GM12878 (cell line): ENCODE measurements at regions not wholly inside any gene's neighbourhood (a gene's known extent, or its start where the extent isn't known, plus 50 kb on each side); places are given as distances from the start of the nearest gene placed in this dataset.

Source experiments
- ATAC-seq: fragments of 200-7000 bp; cut with Tn5 transposase; 3 replicates; pipeline ENCODE4 v1.9.1; 2020; ENCODE audit warnings: mild to moderate bottlenecking, moderate library complexity
- BruUV-seq: library from RNA; stranded (reverse); fragments of 400-500 nt; replicated peaks from 2 replicates; lab custom pipeline; 2021; lab: Mats Ljungman, UMichigan
- CTCF ChIA-PET: fragments of 300-600 bp; sonication (Branson Sonifier 250); formaldehyde crosslinking; extraction: SDS; loops from one replicate; lab custom pipeline; 2021; ENCODE audit warnings: inconsistent platforms; lab: Yijun Ruan, JAX
- POLR2A ChIA-PET: fragments of 350-600 bp; formaldehyde crosslinking; extraction: SDS; loops from one replicate; lab custom pipeline; 2021; ENCODE audit warnings: inconsistent platforms; lab: Charles Lee
- RAD21 ChIA-PET: fragments of 300-600 bp; sonication (Branson Sonifier 250); formaldehyde crosslinking; loops from one replicate; lab custom pipeline; 2023; ENCODE audit warnings: antibody characterized with exemption; ENCODE audit not compliant: unreplicated experiment; lab: Charles Lee
- SMC1A ChIA-PET: fragments of 300-600 bp; sonication (Branson Sonifier 250); formaldehyde crosslinking; loops from one replicate; lab custom pipeline; 2023; ENCODE audit not compliant: unreplicated experiment, uncharacterized antibody; lab: Charles Lee
- DNase-seq: peaks from one replicate; pipeline ENCODE4 v3.0.0-alpha.2; 2011; ENCODE audit warnings: low read depth, low spot score
- FAIRE-seq: peaks from 3 replicates; lab custom pipeline; 2011; peaks lifted over from hg19 to GRCh38; lab: Jason Lieb, UNC
- H2AFZ ChIP-seq: 2 replicates; pipeline ENCODE4 v1.6.0; 2011; ENCODE audit warnings: low read depth, low read length, control low read depth; ENCODE audit not compliant: control insufficient read depth
- H3K27ac ChIP-seq: 2 replicates; pipeline ENCODE4 v1.5.1; 2011; ENCODE audit warnings: control low read depth; ENCODE audit not compliant: control insufficient read depth, insufficient read depth
- H3K27me3 ChIP-seq, 2 experiments: replicated peaks in 1 of 2; 2 replicates each; pipeline versions ENCODE4 v1.6.0 to v1.6.1; 2011; ENCODE audit warnings: low read length in 1 of 2; ENCODE audit not compliant: control insufficient read depth in 2 of 2, insufficient read depth in 2 of 2
- H3K36me3 ChIP-seq, 2 experiments: 2 replicates each; pipeline ENCODE4 v1.5.1; 2011; ENCODE audit warnings: low read length in 1 of 2; ENCODE audit not compliant: control insufficient read depth in 2 of 2, insufficient read depth in 2 of 2
- H3K4me1 ChIP-seq: 2 replicates; pipeline ENCODE4 v1.6.1; 2011; ENCODE audit warnings: mild to moderate bottlenecking, low read length, moderate library complexity, mixed read lengths; ENCODE audit not compliant: control insufficient read depth, insufficient read depth
- H3K4me2 ChIP-seq: 2 replicates; pipeline ENCODE4 v1.6.0; 2011; ENCODE audit warnings: control low read depth; ENCODE audit not compliant: control insufficient read depth, insufficient read depth
- H3K4me3 ChIP-seq: fragments of 200-600 bp; sonication (generic); 2 replicates; pipeline ENCODE4 v1.5.1; 2016
- H3K79me2 ChIP-seq: 2 replicates; pipeline ENCODE4 v1.6.0; 2011; ENCODE audit warnings: low read length; ENCODE audit not compliant: control insufficient read depth, insufficient read depth
- H3K9ac ChIP-seq: 2 replicates; pipeline ENCODE4 v1.8.0; 2011; ENCODE audit warnings: low read length, control low read depth, mixed read lengths; ENCODE audit not compliant: control insufficient read depth, insufficient read depth
- H3K9me3 ChIP-seq: replicated peaks from 3 replicates; pipeline ENCODE4 v1.5.1; 2011; ENCODE audit warnings: mild to moderate bottlenecking, low read length; ENCODE audit not compliant: control insufficient read depth, insufficient read depth
- H4K20me1 ChIP-seq: 2 replicates; pipeline ENCODE4 v1.6.0; 2011; ENCODE audit not compliant: control insufficient read depth, insufficient read depth
- GATAD2B ChIP-seq: fragments of 450-650 bp; conservative IDR thresholded peaks from 2 replicates; pipeline ENCODE4 v1.6.1; 2017; ENCODE audit warnings: low read depth, mild to moderate bottlenecking, moderate library complexity
- HDGF ChIP-seq: fragments of 450-650 bp; IDR thresholded peaks from 2 replicates; pipeline ENCODE4 v1.6.1; 2016; ENCODE audit warnings: antibody characterized with exemption
- MXI1 ChIP-seq: fragments of 150-350 bp; IDR thresholded peaks from 2 replicates; pipeline ENCODE4 v1.6.1; 2011; ENCODE audit warnings: low read depth, mild to moderate bottlenecking, inconsistent platforms, low read length, improper control_type of control experiment
- RCOR1 ChIP-seq: conservative IDR thresholded peaks from 2 replicates; pipeline ENCODE4 v1.6.1; 2012; ENCODE audit warnings: low read depth, low read length, improper control_type of control experiment
- SKIL ChIP-seq: fragments of 450-650 bp; IDR thresholded peaks from 2 replicates; pipeline ENCODE4 v1.6.1; 2017; ENCODE audit warnings: mild to moderate bottlenecking, low read depth, inconsistent platforms; ENCODE audit not compliant: poor library complexity, severe bottlenecking
- STAT1 ChIP-seq: fragments of 450-650 bp; conservative IDR thresholded peaks from 2 replicates; pipeline ENCODE4 v1.6.1; 2014; ENCODE audit warnings: antibody characterized with exemption, mild to moderate bottlenecking
- ZBTB4 ChIP-seq: fragments of 450-650 bp; formaldehyde crosslinking; IDR thresholded peaks from 2 replicates; pipeline ENCODE4 v1.4.0; 2022; ENCODE audit warnings: mild to moderate bottlenecking, moderate library complexity
- WGBS: methylation state at CpG from one replicate; pipeline ENCODE4 v1.1.6; 2016; ENCODE audit warnings: low lambda C conversion rate; ENCODE audit not compliant: insufficient replicate concordance, insufficient coverage; ENCODE audit errors: missing lambda C conversion rate; 5-methylcytosine and 5-hydroxymethylcytosine counted together
- in situ Hi-C: fragments of 300-500 bp; cut with MboI; formaldehyde crosslinking; loops from 9 replicates; pipeline ENCODE4 v1.14.3; 2018; ENCODE audit warnings: mixed read lengths
- intact Hi-C: fragments of 100-400 bp; cut with micrococcal nuclease; formaldehyde crosslinking; loops from one replicate; pipeline ENCODE4 v1.14.2; 2022; ENCODE audit not compliant: unreplicated experiment

GRCh38 chr11:71364176-71364671 is 84.0 kb downstream of the DHCR7 start:
- TF ChIP-seq GATAD2B (no peak), MXI1 (no peak), RCOR1 (no peak), STAT1 (no peak), HDGF (no peak), ZBTB4 (CRISPR knock-in tag) (no peak), SKIL (no peak)
- CTCF ChIA-PET: interaction anchor here (1.7 kb wide), 1 partner anchor 9 kb away, joined by 4 read pairs; no protein-coding TSS in a partner anchor
- RAD21 ChIA-PET: no interaction called here
- no peak for ATAC-seq
- Histone ChIP-seq H3K27me3 (no peaks in the 10 kb centered on the region), H4K20me1 (no peaks in the 10 kb centered on the region), H3K79me2 (no peaks in the 10 kb centered on the region), H3K36me3 (no peaks in the 10 kb centered on the region), H3K4me1 (no peaks in the 10 kb centered on the region; the same call in 1 of the 2 replicates), H3K9me3 (no peaks in the 10 kb centered on the region; the same call in 1 of the 3 replicates), H3K4me3 (no peak overlapping the region), H3K9ac (no peak overlapping the region), H3K4me2 (no peak overlapping the region), H2AFZ (no peak overlapping the region), H3K27ac (no peak overlapping the region)
- SMC1A ChIA-PET: no interaction called here
- intact Hi-C loops: no loop called here
- DNase-seq: no peak
- no TSS peak for BruUV-seq
- in situ Hi-C loops: no loop called here
- FAIRE-seq: no peak
- POLR2A ChIA-PET: no interaction called here
- 16% methylated on average over 4 of the region's 4 CpGs for WGBS
